Subcutaneous abdominal adipose tissue (tissue), 5 donors: ENCODE measurements at regions not wholly inside any gene's neighbourhood (a gene's known extent, or its start where the extent isn't known, plus 50 kb on each side); places are given as distances from the start of the nearest gene placed in this dataset.
"Not testable (repeated sequence)": the region's sequence is repeated elsewhere in the genome, so short reads cannot be mapped to it uniquely, and the experiment has no call there.

Experiments
- H3K27ac ChIP-seq: one replicate; pipeline ENCODE4 v1.7.0; 2013; ENCODE audit warnings: low read depth, mild to moderate bottlenecking, inconsistent platforms, low read length, moderate library complexity
- H3K27me3 ChIP-seq, 5 donors: one replicate each; pipeline ENCODE4 v1.7.0; 2013; ENCODE audit warnings: low read length in 5 of 5, inconsistent platforms in 1 of 5; ENCODE audit not compliant: control insufficient read depth in 5 of 5, insufficient read depth in 4 of 5
- H3K36me3 ChIP-seq, 5 donors: one replicate each; pipeline ENCODE4 v1.7.0; 2013; ENCODE audit warnings: low read length in 5 of 5; ENCODE audit not compliant: control insufficient read depth in 5 of 5, insufficient read depth in 5 of 5
- H3K4me1 ChIP-seq, 5 donors: one replicate each; pipeline ENCODE4 v1.7.0; 2013; ENCODE audit warnings: low read length in 5 of 5, mild to moderate bottlenecking in 3 of 5, moderate library complexity in 1 of 5; ENCODE audit not compliant: control insufficient read depth in 5 of 5, insufficient read depth in 5 of 5
- H3K4me3 ChIP-seq, 5 donors: one replicate each; pipeline ENCODE4 v1.7.0; 2013; ENCODE audit warnings: low read length in 5 of 5, low read depth in 1 of 5
- H3K9ac ChIP-seq, 5 donors: one replicate each; pipeline ENCODE4 v1.7.0; 2013; ENCODE audit warnings: low read length in 5 of 5, mild to moderate bottlenecking in 4 of 5, moderate library complexity in 3 of 5
- H3K9me3 ChIP-seq, 5 donors: one replicate each; pipeline ENCODE4 v1.7.0; 2013; ENCODE audit warnings: low read length in 5 of 5; ENCODE audit not compliant: control insufficient read depth in 5 of 5
- donor health status: healthy.
- donor health status: healthy.
- donor health status: healthy.
- donor health status: healthy.
- donor health status: healthy.

- Histone ChIP-seq H3K27ac (no peak overlapping the region), H3K9ac (no peak overlapping the region)
These were observed 101.6 kb upstream of the CEP162 start for GRCh38 chr6:84329077-84329476.

GRCh38 chr6:84317463-84317862, 90.0 kb upstream of the CEP162 start:
- no peaks in the 10 kb centered on the region for H3K36me3 ChIP-seq

More at GRCh38 chr6:84329077-84329476, 101.6 kb upstream of the CEP162 start:
- no peaks in the 10 kb centered on the region for H3K36me3 ChIP-seq
- H3K27me3 ChIP-seq: no peaks in the 10 kb centered on the region
- no peaks in the 10 kb centered on the region for H3K9me3 ChIP-seq
- peaks cover 0 to 14% (median 5%) of the 10 kb centered on the region in 5 donors for H3K4me1 ChIP-seq
- no peak overlapping the region for H3K4me3 ChIP-seq

DNA sequence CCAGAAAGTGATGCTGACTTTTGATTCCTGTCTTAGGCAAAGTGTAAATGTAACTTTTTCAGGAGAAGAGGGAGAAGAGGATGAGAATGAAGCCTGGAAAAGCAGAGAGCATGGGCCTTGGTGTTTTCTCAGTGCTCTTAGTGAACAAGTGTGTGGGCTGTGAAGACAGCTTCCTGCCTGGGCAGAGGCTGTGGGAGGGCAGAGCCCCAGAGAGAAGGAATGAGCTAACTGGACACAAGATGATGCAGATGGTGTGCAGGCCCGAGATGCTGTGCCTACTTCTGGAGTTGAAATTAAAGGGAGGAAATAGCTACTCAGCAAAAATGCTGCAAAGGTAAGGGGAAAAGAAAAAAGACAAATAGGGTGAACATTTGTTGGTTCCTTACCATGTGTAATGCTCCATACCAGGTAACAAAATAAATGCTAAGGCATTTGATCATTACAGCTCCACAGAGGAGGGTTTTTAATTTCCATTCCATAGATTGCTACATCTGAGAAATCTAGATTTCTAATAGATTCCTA, 87.0 kb upstream of the CEP162 start:
- no peaks in the 10 kb centered on the region for H3K27me3 ChIP-seq
- H3K27ac ChIP-seq: no peak overlapping the region
- H3K4me1 ChIP-seq: no peaks in the 10 kb centered on the region
- H3K4me3 ChIP-seq: no peak overlapping the region
- no peak overlapping the region for H3K9ac ChIP-seq
- peaks cover 0 to 5% (median 2%) of the 10 kb centered on the region in 5 donors for H3K9me3 ChIP-seq
- H3K36me3 ChIP-seq: no peaks in the 10 kb centered on the region

More at GRCh38 chr6:84317463-84317862, 90.0 kb upstream of the CEP162 start:
- no peak overlapping the region for H3K4me3 ChIP-seq
- H3K9ac ChIP-seq: no peak overlapping the region
- H3K4me1 ChIP-seq: no peaks in the 10 kb centered on the region
- H3K27me3 ChIP-seq: no peaks in the 10 kb centered on the region
- peaks cover 0 to 5% (median 2%) of the 10 kb centered on the region in 5 donors for H3K9me3 ChIP-seq
- H3K27ac ChIP-seq: no peak overlapping the region

DNA sequence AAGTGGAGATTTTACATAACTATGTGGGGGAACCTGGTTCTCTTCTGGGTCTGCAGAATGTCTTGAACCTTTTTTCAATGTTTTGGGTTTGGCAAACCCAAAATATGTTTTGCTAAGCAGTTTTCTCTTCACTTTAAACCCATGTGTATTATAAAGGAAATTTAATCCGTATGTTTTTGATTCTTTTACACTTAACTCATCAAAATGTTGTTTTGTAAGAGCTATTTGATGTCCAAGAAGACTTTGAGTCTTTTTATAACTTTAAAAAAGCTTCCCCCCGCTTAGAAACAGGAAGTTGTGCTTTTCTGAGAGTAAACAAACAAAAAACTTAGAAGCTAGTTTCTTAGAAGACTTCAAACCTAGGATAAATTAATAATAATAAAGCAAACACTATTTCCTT, 81.9 kb upstream of the CEP162 start:
- Histone ChIP-seq H3K9ac (no peak overlapping the region), H3K36me3 (no peaks in the 10 kb centered on the region), H3K27ac (no peak overlapping the region), H3K4me1 (no peaks in the 10 kb centered on the region), H3K27me3 (no peaks in the 10 kb centered on the region), H3K4me3 (no peak overlapping the region), H3K9me3 (no peaks in the 10 kb centered on the region)

GRCh38 chr6:84304881-84305280, 77.4 kb upstream of the CEP162 start:
- no peaks in the 10 kb centered on the region for H3K36me3 ChIP-seq
- no peaks in the 10 kb centered on the region for H3K27me3 ChIP-seq
- no peak overlapping the region for H3K4me3 ChIP-seq
- H3K9me3 ChIP-seq: no peaks in the 10 kb centered on the region
- H3K4me1 ChIP-seq: no peaks in the 10 kb centered on the region
- no peak overlapping the region for H3K27ac ChIP-seq
- no peak overlapping the region for H3K9ac ChIP-seq

DNA sequence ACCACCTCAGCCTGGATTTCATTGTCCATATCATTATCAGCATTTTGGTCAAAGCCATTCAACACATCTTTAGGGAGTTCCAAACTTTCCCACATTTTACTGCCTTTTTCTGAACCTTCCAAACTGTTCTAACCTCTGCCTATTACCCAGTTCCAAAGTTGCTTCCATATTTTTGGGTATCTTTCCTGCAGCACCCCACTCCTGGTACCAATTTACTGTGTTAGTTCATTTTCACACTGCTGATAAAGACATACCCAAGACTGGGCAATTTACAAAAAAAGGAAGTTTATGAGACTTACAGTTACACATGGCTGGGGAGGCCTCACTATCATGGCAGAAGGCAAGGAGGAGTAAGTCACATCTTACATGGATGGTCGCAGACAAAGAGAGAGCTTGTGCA, 63.6 kb upstream of the CEP162 start:
- peaks cover 0 to 18% (median 12%) of the 10 kb centered on the region in 5 donors for H3K9me3 ChIP-seq

GRCh38 chr6:84284428-84285049, 57.1 kb upstream of the CEP162 start:
- Histone ChIP-seq H3K27me3 (no peaks in the 10 kb centered on the region), H3K9me3 (no peaks in the 10 kb centered on the region), H3K4me1 (peaks cover 0 to 13% (median 6%) of the 10 kb centered on the region in 5 donors), H3K9ac (no peak overlapping the region), H3K36me3 (no peaks in the 10 kb centered on the region), H3K4me3 (no peak overlapping the region), H3K27ac (no peak overlapping the region)

More for the DNA sequence above, 63.6 kb upstream of the CEP162 start:
- not testable (repeated sequence) for H3K9ac ChIP-seq, H3K27me3 ChIP-seq, H3K4me1 ChIP-seq, H3K36me3 ChIP-seq, H3K27ac ChIP-seq, H3K4me3 ChIP-seq

- Histone ChIP-seq H3K36me3 (no peaks in the 10 kb centered on the region), H3K27me3 (no peaks in the 10 kb centered on the region), H3K4me3 (peak overlapping the region in 1 of 5 donors; percentile 36), H3K27ac (no peak overlapping the region), H3K9me3 (no peaks in the 10 kb centered on the region), H3K9ac (no peak overlapping the region), H3K4me1 (peaks cover 0 to 13% (median 6%) of the 10 kb centered on the region in 5 donors)
These were observed 55.1 kb upstream of the CEP162 start for GRCh38 chr6:84282550-84282949.

- no peak overlapping the region for H3K4me3 ChIP-seq
- no peaks in the 10 kb centered on the region for H3K36me3 ChIP-seq
- H3K27ac ChIP-seq: no peak overlapping the region
- no peaks in the 10 kb centered on the region for H3K27me3 ChIP-seq
- H3K9ac ChIP-seq: no peak overlapping the region
- peaks cover 0 to 13% (median 6%) of the 10 kb centered on the region in 5 donors for H3K4me1 ChIP-seq
- H3K9me3 ChIP-seq: no peaks in the 10 kb centered on the region
These were observed 53.2 kb upstream of the CEP162 start for GRCh38 chr6:84280639-84281038.

GRCh38 chr6:84280030-84280429, 52.6 kb upstream of the CEP162 start:
- no peaks in the 10 kb centered on the region for H3K27me3 ChIP-seq
- H3K4me3 ChIP-seq: no peak overlapping the region

More at GRCh38 chr6:84280030-84280429, 52.6 kb upstream of the CEP162 start:
- Histone ChIP-seq H3K27ac (no peak overlapping the region), H3K9ac (no peak overlapping the region), H3K36me3 (no peaks in the 10 kb centered on the region), H3K9me3 (no peaks in the 10 kb centered on the region), H3K4me1 (peaks cover 0 to 13% (median 6%) of the 10 kb centered on the region in 5 donors)
